Colonic mucosa (tissue), 4 donors: ENCODE measurements at regions not wholly inside any gene's neighbourhood (a gene's known extent, or its start where the extent isn't known, plus 50 kb on each side); places are given as distances from the start of the nearest gene placed in this dataset.
"Not testable (repeated sequence)": the region's sequence is repeated elsewhere in the genome, so short reads cannot be mapped to it uniquely, and the experiment has no call there.

Experiments
- DNase-seq: peaks from one replicate; pipeline ENCODE4 v3.0.0-alpha.2; 2020
- H3K27ac ChIP-seq: fragments of 200-600 bp; one replicate; pipeline ENCODE4 v1.8.0; 2021
- H3K27me3 ChIP-seq: fragments of 200-600 bp; one replicate; pipeline ENCODE4 v1.8.0; 2021
- H3K36me3 ChIP-seq: fragments of 200-600 bp; one replicate; pipeline ENCODE4 v1.8.0; 2021
- H3K4me1 ChIP-seq: fragments of 200-600 bp; one replicate; pipeline ENCODE4 v1.8.0; 2021; ENCODE audit warnings: mild to moderate bottlenecking
- H3K4me3 ChIP-seq: fragments of 200-600 bp; one replicate; pipeline ENCODE4 v1.8.0; 2021
- H3K9ac ChIP-seq, 2 donors: one replicate each; pipeline ENCODE4 v1.7.0; 2013; ENCODE audit warnings: control low read depth in 2 of 2, low read depth in 2 of 2, low read length in 2 of 2
- H3K9me3 ChIP-seq: fragments of 200-600 bp; one replicate; pipeline ENCODE4 v1.8.0; 2021
- CTCF ChIP-seq: fragments of 200-600 bp; IDR thresholded peaks from one replicate; pipeline ENCODE4 v1.8.0; 2022; ENCODE audit warnings: antibody characterized with exemption, mild to moderate bottlenecking
- intact Hi-C: fragments of 100-400 bp; cut with DNase I; formaldehyde crosslinking; loops from one replicate; pipeline ENCODE4 v1.14.1; 2022
- donor health status: healthy.
- donor health status: DM: no; HTN: no; CAD: no.
- donor health status: DM: no; HTN: no; CAD: no.

DNA sequence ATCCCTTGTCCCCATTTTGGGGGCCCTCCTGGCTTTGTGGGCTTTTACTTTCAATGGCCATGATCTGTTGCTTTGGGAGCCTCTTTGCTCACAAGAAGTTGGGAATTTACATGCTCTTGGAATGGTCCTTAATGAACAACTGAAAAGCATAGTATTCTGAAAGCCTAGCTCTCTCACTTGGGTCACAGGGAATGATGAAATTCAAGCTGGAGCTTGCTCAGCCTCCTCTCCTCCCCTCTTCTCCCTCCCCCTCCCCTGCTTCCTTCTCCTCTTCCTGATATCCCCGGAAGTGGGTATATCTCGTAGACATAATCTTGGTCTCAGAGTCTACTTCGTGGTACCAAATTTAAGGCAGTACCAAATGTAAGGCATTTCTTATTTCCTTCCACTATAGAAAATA lies 400.6 kb upstream of the NR3C2 start:
- no peak overlapping the region for H3K4me3 ChIP-seq
- no peaks in the 10 kb centered on the region for H3K9me3 ChIP-seq
- no peaks in the 10 kb centered on the region for H3K4me1 ChIP-seq
- no peak for TF ChIP-seq CTCF
- H3K27ac ChIP-seq: no peak overlapping the region
- no peak overlapping the region for H3K9ac ChIP-seq
- no peaks in the 10 kb centered on the region for H3K27me3 ChIP-seq
- intact Hi-C loops: no loop called here
- DNase-seq: no peak
- H3K36me3 ChIP-seq: no peaks in the 10 kb centered on the region

DNA sequence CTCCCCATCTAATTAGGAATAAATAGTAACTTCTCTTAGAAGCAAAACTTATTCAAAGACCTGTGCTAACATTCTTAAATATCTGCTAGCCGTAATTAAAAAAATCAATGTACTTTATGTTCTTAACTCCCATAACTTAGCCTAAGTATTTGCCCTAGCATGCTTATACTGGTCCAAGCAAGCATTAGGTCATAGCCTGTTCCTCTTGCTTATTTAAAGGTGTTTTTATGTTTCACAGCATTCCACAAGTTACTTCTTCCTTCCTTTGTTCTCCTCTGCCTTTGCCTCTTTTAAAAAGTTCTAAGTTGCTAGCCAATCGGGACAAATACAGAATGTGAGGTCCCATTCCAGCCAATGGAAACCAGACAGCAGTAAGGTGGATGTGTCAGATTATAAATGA lies 395.4 kb upstream of the NR3C2 start:
- H3K9ac ChIP-seq, H3K27ac ChIP-seq: not testable (repeated sequence)

DNA sequence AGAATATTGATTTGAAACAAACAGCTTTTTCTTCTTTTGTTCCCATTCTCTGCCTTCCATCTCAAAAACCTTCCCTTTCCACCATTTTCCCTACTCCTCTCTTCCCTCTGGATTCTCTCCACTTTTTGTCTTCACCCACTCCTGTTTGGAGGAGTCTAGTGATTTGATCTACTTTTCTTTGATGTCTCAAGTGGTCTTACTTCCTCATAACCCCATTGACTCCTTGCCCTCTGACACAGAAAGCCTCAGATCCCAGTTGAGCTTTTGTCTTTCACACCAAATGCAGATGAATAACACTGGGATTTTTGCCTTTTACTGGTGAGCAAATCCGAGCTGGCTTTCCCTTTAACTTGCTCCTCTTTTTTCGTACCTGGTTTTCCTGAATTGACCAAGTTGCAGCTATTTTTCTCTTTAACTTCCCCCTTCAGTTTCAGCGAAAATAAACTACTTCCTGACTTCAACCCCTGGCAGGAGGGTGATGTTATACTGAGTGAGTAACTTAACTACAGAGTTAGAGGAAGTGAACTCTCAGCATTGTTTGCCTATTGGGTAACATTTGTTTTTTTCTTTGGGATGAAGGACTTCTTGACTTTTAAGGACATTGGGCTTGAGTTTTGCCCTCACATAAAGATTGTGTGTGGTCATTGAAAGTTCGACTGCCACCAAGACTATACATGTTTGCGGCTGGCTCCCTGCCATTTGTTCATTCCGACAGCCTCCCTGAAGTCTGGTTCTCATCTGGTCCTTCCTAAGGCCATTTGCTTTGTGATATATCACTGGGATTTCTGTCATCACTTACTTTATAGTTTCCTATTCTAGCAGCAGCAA lies 392.8 kb upstream of the NR3C2 start:
- no peak overlapping the region for H3K9ac ChIP-seq
- no peaks in the 10 kb centered on the region for H3K4me1 ChIP-seq
- no peak for DNase-seq
- intact Hi-C loops: no loop called here
- H3K4me3 ChIP-seq: no peak overlapping the region
- TF ChIP-seq CTCF: no peak
- H3K27ac ChIP-seq: peak overlapping the region; percentile 61
- no peaks in the 10 kb centered on the region for H3K9me3 ChIP-seq
- no peaks in the 10 kb centered on the region for H3K36me3 ChIP-seq
- H3K27me3 ChIP-seq: no peaks in the 10 kb centered on the region

More for the DNA sequence above, 395.4 kb upstream of the NR3C2 start:
- DNase-seq, intact Hi-C loops, H3K36me3 ChIP-seq, H3K4me1 ChIP-seq, H3K4me3 ChIP-seq, H3K27me3 ChIP-seq, H3K9me3 ChIP-seq: not testable (repeated sequence)

- H3K4me1 ChIP-seq: no peaks in the 10 kb centered on the region
Measured at GRCh38 chr4:148831945-148832344, 389.7 kb upstream of the NR3C2 start.

DNA sequence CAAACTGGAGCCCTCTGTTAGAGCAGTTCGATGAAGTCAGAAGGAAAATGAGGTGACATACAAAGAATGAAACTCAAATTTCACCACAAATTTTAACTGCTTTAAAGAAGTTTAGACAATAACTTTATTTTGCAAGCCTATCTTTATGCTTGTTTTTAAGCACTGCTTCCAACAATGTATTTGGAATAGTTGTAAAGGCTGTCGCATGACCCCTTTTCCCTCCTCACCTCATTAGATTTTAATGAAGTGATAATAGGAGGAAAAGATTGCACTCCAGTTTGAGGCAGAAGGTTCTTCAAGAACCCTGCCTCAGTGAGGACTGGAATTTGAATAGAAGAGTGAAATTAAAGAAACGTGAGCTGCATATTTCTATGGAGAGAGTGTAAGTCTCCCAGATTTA lies 386.1 kb upstream of the NR3C2 start:
- H3K27ac ChIP-seq: no peak overlapping the region
- no peak for DNase-seq
- H3K9ac ChIP-seq: no peak overlapping the region
- no peak overlapping the region for H3K4me3 ChIP-seq
- H3K36me3 ChIP-seq: no peaks in the 10 kb centered on the region
- no peaks in the 10 kb centered on the region for H3K9me3 ChIP-seq
- intact Hi-C loops: no loop called here
- no peak for TF ChIP-seq CTCF
- H3K4me1 ChIP-seq: no peaks in the 10 kb centered on the region
- H3K27me3 ChIP-seq: no peaks in the 10 kb centered on the region

More at GRCh38 chr4:148831945-148832344, 389.7 kb upstream of the NR3C2 start:
- H3K36me3 ChIP-seq: no peaks in the 10 kb centered on the region
- no peaks in the 10 kb centered on the region for H3K27me3 ChIP-seq
- no peak overlapping the region for H3K27ac ChIP-seq
- no peak for TF ChIP-seq CTCF
- DNase-seq: no peak
- no peaks in the 10 kb centered on the region for H3K9me3 ChIP-seq
- H3K4me3 ChIP-seq: no peak overlapping the region
- H3K9ac ChIP-seq: no peak overlapping the region
- intact Hi-C loops: no loop called here

DNA sequence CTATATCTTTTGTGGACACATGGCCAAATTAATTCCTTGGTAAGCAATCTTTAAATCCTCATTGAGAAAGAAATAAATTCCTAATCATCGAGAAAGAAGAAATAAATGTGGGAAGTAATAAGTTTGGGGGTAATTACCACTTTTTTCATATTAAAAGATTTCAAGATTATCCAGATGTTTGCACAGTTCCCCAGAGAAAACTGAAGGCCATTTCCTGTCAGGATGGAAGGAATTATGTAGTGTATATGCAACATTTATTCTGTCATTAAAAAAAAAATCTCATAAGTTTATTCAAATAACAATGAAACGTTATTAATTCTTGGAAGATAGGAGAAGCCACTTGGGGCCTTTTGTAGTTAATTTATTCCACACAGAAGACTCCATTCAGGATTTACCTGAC lies 385.6 kb upstream of the NR3C2 start:
- Histone ChIP-seq H3K9me3 (no peaks in the 10 kb centered on the region), H3K4me1 (no peaks in the 10 kb centered on the region), H3K36me3 (no peaks in the 10 kb centered on the region), H3K27me3 (no peaks in the 10 kb centered on the region), H3K4me3 (no peak overlapping the region), H3K9ac (no peak overlapping the region), H3K27ac (no peak overlapping the region)
- no peak for DNase-seq
- intact Hi-C loops: no loop called here
- TF ChIP-seq CTCF: no peak
